ENCODE measurements at regions not wholly inside any gene's neighbourhood (a gene's known extent, or its start where the extent isn't known, plus 50 kb on each side); places are given as distances from the start of the nearest gene placed in this dataset.

GRCh38 chr21:41092312-41092711 lies 75.6 kb upstream of the BACE2 start:
- H2AFZ ChIP-seq (ENCODE audit: low read depth, low read length) = no peak overlapping the region
- TF ChIP-seq POLR2AphosphoS5 (IDR thresholded peaks at IDR 0.05) (no peak), MXI1 (conservative IDR thresholded peaks at IDR 0.05; ENCODE audit: poor library complexity, severe bottlenecking) (no peak), EP300 (conservative IDR thresholded peaks at IDR 0.05; ENCODE audit: poor library complexity, severe bottlenecking) (no peak)

GRCh38 chr21:41095983-41096382 lies 72.0 kb upstream of the BACE2 start:
- no peak overlapping the region for H2AFZ ChIP-seq (ENCODE audit: low read depth, low read length)
- TF ChIP-seq EZH2 (IDR thresholded peaks at IDR 0.05; ENCODE audit: borderline replicate concordance, insufficient read depth, low read length, poor library complexity, severe bottlenecking) (no peak), MXI1 (conservative IDR thresholded peaks at IDR 0.05; ENCODE audit: poor library complexity, severe bottlenecking) (no peak), EP300 (conservative IDR thresholded peaks at IDR 0.05; ENCODE audit: poor library complexity, severe bottlenecking) (no peak), RAD21 (conservative IDR thresholded peaks at IDR 0.05) (no peak), POLR2AphosphoS5 (IDR thresholded peaks at IDR 0.05) (no peak), TAF1 (IDR thresholded peaks at IDR 0.05; ENCODE audit: low read depth) (no peak), CTCF (IDR thresholded peaks at IDR 0.05; ENCODE audit: poor library complexity, severe bottlenecking) (no peak), SMC3 (conservative IDR thresholded peaks at IDR 0.05; ENCODE audit: poor library complexity) (no peak)
- H3K79me2 ChIP-seq (replicated peaks; ENCODE audit: insufficient read depth, low read length) = no peaks in the 10 kb centered on the region
- H3K27ac ChIP-seq (ENCODE audit: low read length) = no peak overlapping the region
- no peaks in the 10 kb centered on the region for H3F3A ChIP-seq (ENCODE audit: insufficient read depth, low read length, poor library complexity, severe bottlenecking)
- no peaks in the 10 kb centered on the region for H3K9me2 ChIP-seq (ENCODE audit: insufficient read depth, low read length)
- H3K4me3 ChIP-seq (ENCODE audit: low read length) = no peak overlapping the region
- H3K36me3 ChIP-seq (ENCODE audit: insufficient read depth, low read length) = no peaks in the 10 kb centered on the region
- H3K27me3 ChIP-seq (ENCODE audit: insufficient read depth, low read depth, low read length) = no peaks in the 10 kb centered on the region
- H3K9ac ChIP-seq (ENCODE audit: low read length) = no peak overlapping the region
- H3K9me3 ChIP-seq (ENCODE audit: low read length) = no peaks in the 10 kb centered on the region
- no peaks in the 10 kb centered on the region for H4K20me1 ChIP-seq (ENCODE audit: insufficient read depth)
- H3K4me2 ChIP-seq (ENCODE audit: low read length) = no peak overlapping the region

More at GRCh38 chr21:41092312-41092711, 75.6 kb upstream of the BACE2 start:
- Histone ChIP-seq H3K79me2 (replicated peaks; ENCODE audit: insufficient read depth, low read length) (no peaks in the 10 kb centered on the region), H3K27ac (ENCODE audit: low read length) (no peak overlapping the region), H3K4me3 (ENCODE audit: low read length) (no peak overlapping the region), H3K4me2 (ENCODE audit: low read length) (no peak overlapping the region), H3K9me3 (ENCODE audit: low read length) (no peaks in the 10 kb centered on the region), H3K36me3 (ENCODE audit: insufficient read depth, low read length) (no peaks in the 10 kb centered on the region), H4K20me1 (ENCODE audit: insufficient read depth) (no peaks in the 10 kb centered on the region), H3K27me3 (ENCODE audit: insufficient read depth, low read depth, low read length) (no peaks in the 10 kb centered on the region), H3K9me2 (ENCODE audit: insufficient read depth, low read length) (no peaks in the 10 kb centered on the region), H3K9ac (ENCODE audit: low read length) (no peak overlapping the region), H3F3A (ENCODE audit: insufficient read depth, low read length, poor library complexity, severe bottlenecking) (no peaks in the 10 kb centered on the region)

GRCh38 chr21:41098076-41098475 lies 69.9 kb upstream of the BACE2 start:
- H3K4me2 ChIP-seq (ENCODE audit: low read length) = no peak overlapping the region

More at GRCh38 chr21:41098076-41098475, 69.9 kb upstream of the BACE2 start:
- no peaks in the 10 kb centered on the region for H3F3A ChIP-seq (ENCODE audit: insufficient read depth, low read length, poor library complexity, severe bottlenecking)
- no peak overlapping the region for H3K27ac ChIP-seq (ENCODE audit: low read length)
- no peaks in the 10 kb centered on the region for H3K9me2 ChIP-seq (ENCODE audit: insufficient read depth, low read length)
- H3K9me3 ChIP-seq (ENCODE audit: low read length) = no peaks in the 10 kb centered on the region
- H3K36me3 ChIP-seq (ENCODE audit: insufficient read depth, low read length) = no peaks in the 10 kb centered on the region
- no peaks in the 10 kb centered on the region for H3K79me2 ChIP-seq (replicated peaks; ENCODE audit: insufficient read depth, low read length)
- H3K4me3 ChIP-seq (ENCODE audit: low read length) = no peak overlapping the region
- no peak overlapping the region for H2AFZ ChIP-seq (ENCODE audit: low read depth, low read length)
- no peak overlapping the region for H3K9ac ChIP-seq (ENCODE audit: low read length)
- no peaks in the 10 kb centered on the region for H4K20me1 ChIP-seq (ENCODE audit: insufficient read depth)
- no peak for TF ChIP-seq POLR2AphosphoS5 (IDR thresholded peaks at IDR 0.05)
- no peak for TF ChIP-seq EZH2 (IDR thresholded peaks at IDR 0.05; ENCODE audit: borderline replicate concordance, insufficient read depth, low read length, poor library complexity, severe bottlenecking)
- TF ChIP-seq REST (IDR thresholded peaks at IDR 0.05; ENCODE audit: borderline replicate concordance) = no peak
- TF ChIP-seq CTCF (IDR thresholded peaks at IDR 0.05; ENCODE audit: poor library complexity, severe bottlenecking) = no peak
- TF ChIP-seq MXI1 (conservative IDR thresholded peaks at IDR 0.05; ENCODE audit: poor library complexity, severe bottlenecking) = no peak
- no peak for TF ChIP-seq RAD21 (conservative IDR thresholded peaks at IDR 0.05)
- H3K27me3 ChIP-seq (ENCODE audit: insufficient read depth, low read depth, low read length) = no peaks in the 10 kb centered on the region
